Activated naive CD8-positive, alpha-beta T cell (primary cell): ENCODE measurements at regions not wholly inside any gene's neighbourhood (a gene's known extent, or its start where the extent isn't known, plus 50 kb on each side); places are given as distances from the start of the nearest gene placed in this dataset.
"Not testable (repeated sequence)": the region's sequence is repeated elsewhere in the genome, so short reads cannot be mapped to it uniquely, and the experiment has no call there.

Experiments
- H3K27ac Mint-ChIP-seq: one replicate; pipeline ENCODE4 v1.8.0; 2021; ENCODE audit warnings: mixed read lengths
- H3K27me3 Mint-ChIP-seq: one replicate; pipeline ENCODE4 v1.8.0; 2021; ENCODE audit warnings: mixed read lengths
- H3K36me3 Mint-ChIP-seq: one replicate; pipeline ENCODE4 v1.8.0; 2021; ENCODE audit warnings: mixed read lengths
- H3K4me1 Mint-ChIP-seq: one replicate; pipeline ENCODE4 v1.8.0; 2021; ENCODE audit warnings: low read depth, mixed read lengths
- H3K4me3 Mint-ChIP-seq: one replicate; pipeline ENCODE4 v1.8.0; 2021; ENCODE audit warnings: mild to moderate bottlenecking, mixed read lengths
- H3K9me3 Mint-ChIP-seq: one replicate; pipeline ENCODE4 v1.8.0; 2021; ENCODE audit warnings: low read depth, mixed read lengths

DNA sequence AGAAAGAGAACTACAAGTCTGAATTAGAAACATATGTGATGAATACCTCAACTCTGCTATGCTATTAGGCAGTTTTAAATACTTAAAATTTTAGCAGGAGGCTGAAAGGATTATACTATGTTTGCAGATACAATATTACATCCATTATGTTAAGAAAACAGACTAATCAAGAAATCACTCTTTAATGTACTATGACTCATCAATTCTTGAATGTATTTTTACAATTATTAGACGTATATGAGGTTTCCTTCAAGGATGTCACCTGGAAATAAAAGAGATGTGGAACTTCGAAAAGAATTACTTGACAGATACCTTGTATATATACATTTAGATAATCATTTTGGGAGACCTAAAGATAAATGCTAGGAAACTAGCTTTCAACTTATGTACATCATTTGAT, 835.6 kb upstream of the MIR17HG start:
- no peaks in the 10 kb centered on the region for H3K27me3 Mint-ChIP-seq
- H3K36me3 Mint-ChIP-seq: no peaks in the 10 kb centered on the region
- H3K4me1 Mint-ChIP-seq: no peaks in the 10 kb centered on the region
- peaks cover 11% of the 10 kb centered on the region for H3K9me3 Mint-ChIP-seq
- H3K27ac Mint-ChIP-seq: no peak overlapping the region
- no peak overlapping the region for H3K4me3 Mint-ChIP-seq

GRCh38 chr13:90514712-90515111, 832.8 kb upstream of the MIR17HG start:
- not testable (repeated sequence) for H3K4me1 Mint-ChIP-seq, H3K36me3 Mint-ChIP-seq, H3K9me3 Mint-ChIP-seq, H3K4me3 Mint-ChIP-seq, H3K27me3 Mint-ChIP-seq, H3K27ac Mint-ChIP-seq

GRCh38 chr13:90518417-90518816, 829.1 kb upstream of the MIR17HG start:
- H3K27ac Mint-ChIP-seq: no peak overlapping the region
- no peaks in the 10 kb centered on the region for H3K4me1 Mint-ChIP-seq
- H3K4me3 Mint-ChIP-seq: no peak overlapping the region
- peaks cover 7% of the 10 kb centered on the region for H3K9me3 Mint-ChIP-seq
- H3K27me3 Mint-ChIP-seq: no peaks in the 10 kb centered on the region
- no peaks in the 10 kb centered on the region for H3K36me3 Mint-ChIP-seq

DNA sequence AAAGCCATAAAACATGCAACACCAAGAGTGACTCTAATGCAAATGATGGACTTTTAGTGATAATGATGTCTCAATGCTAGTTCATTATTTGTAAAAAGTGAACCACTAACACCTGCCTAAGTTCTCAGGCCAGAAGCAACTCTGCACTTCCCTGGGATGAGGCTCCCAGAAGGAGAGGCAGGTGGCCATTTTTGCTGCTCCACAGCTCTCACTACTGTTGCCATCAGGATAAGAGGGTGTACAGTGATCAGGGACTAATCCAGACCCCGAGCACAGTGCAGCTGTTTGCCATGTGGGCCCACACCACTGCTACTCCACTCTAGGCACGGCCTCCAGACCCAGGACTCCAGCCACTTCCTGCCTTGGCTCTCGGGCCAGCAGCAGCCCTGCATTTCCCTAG, 828.3 kb upstream of the MIR17HG start:
- H3K27me3 Mint-ChIP-seq: no peaks in the 10 kb centered on the region
- no peak overlapping the region for H3K4me3 Mint-ChIP-seq
- H3K36me3 Mint-ChIP-seq: no peaks in the 10 kb centered on the region
- peaks cover 7% of the 10 kb centered on the region for H3K9me3 Mint-ChIP-seq
- H3K4me1 Mint-ChIP-seq: no peaks in the 10 kb centered on the region
- no peak overlapping the region for H3K27ac Mint-ChIP-seq

DNA sequence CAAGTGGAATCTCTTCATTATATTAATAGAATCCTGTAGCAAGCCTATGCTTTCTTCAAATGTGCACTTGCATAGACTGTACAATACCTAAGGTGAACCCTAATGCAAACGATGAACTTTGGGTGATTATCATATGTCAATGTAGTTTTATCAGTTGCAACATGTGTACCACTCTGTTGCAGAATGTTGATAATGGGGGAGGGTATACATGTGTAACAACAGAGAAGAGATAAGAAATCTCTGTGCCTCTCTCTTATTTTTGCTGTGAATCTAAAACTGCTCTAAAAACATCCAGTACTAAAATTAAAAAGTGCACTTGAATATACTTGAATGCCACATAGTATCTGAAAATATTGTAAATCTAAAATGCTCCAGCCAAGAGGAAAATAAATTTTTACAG, 820.8 kb upstream of the MIR17HG start:
- H3K9me3 Mint-ChIP-seq: peaks cover 7% of the 10 kb centered on the region
- no peak overlapping the region for H3K4me3 Mint-ChIP-seq
- H3K36me3 Mint-ChIP-seq: no peaks in the 10 kb centered on the region
- H3K27me3 Mint-ChIP-seq: no peaks in the 10 kb centered on the region
- no peaks in the 10 kb centered on the region for H3K4me1 Mint-ChIP-seq
- no peak overlapping the region for H3K27ac Mint-ChIP-seq

DNA sequence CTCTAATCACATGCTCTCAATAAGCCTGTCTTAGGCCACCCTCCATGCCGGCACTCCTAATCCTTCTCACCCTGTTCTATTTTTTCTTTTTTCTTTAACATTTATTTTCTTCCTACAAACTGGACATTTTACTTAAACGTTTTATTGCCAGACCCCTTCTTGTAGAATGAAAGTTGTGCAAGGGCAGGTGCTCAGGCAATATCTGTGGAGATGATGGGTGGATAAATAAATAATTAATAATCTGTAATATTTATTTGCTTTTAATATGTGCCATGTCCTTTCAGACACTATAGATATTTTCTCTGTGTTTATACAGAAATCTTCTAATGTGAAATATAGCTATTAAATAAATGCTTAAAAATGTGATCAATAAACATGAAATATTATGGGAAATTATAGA, 815.7 kb upstream of the MIR17HG start:
- H3K27ac Mint-ChIP-seq: no peak overlapping the region

GRCh38 chr13:90532861-90533492, 814.5 kb upstream of the MIR17HG start:
- H3K9me3 Mint-ChIP-seq: peaks cover 4% of the 10 kb centered on the region
- no peaks in the 10 kb centered on the region for H3K27me3 Mint-ChIP-seq
- H3K4me3 Mint-ChIP-seq: no peak overlapping the region
- H3K36me3 Mint-ChIP-seq: no peaks in the 10 kb centered on the region
- no peaks in the 10 kb centered on the region for H3K4me1 Mint-ChIP-seq
- H3K27ac Mint-ChIP-seq: no peak overlapping the region

More for the DNA sequence above, 815.7 kb upstream of the MIR17HG start:
- Mint-ChIP-seq H3K36me3 (no peaks in the 10 kb centered on the region), H3K4me1 (no peaks in the 10 kb centered on the region), H3K27me3 (no peaks in the 10 kb centered on the region), H3K4me3 (no peak overlapping the region), H3K9me3 (peaks cover 4% of the 10 kb centered on the region)

DNA sequence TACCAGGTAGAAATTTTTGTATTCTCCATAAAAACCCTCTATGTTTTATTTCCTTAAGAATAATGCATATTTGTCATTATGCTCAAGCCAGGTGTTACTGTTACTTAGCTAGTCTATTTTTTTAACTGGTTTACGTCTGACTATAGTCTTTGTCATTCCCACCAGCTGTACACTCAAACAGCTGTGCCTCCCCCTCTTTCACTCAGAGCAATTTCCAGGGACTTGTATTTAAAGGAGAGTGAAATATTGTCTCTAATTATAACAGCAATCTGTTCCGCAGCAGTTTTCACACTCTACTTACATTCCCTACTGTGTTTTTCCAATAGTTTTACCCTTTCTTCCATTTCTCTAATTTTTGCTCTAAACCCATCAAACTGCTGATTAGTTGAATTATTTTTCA, 813.6 kb upstream of the MIR17HG start:
- no peaks in the 10 kb centered on the region for H3K36me3 Mint-ChIP-seq

GRCh38 chr13:90534617-90535370, 812.7 kb upstream of the MIR17HG start:
- Mint-ChIP-seq H3K27me3 (no peaks in the 10 kb centered on the region), H3K36me3 (no peaks in the 10 kb centered on the region), H3K4me1 (no peaks in the 10 kb centered on the region), H3K9me3 (peaks cover 4% of the 10 kb centered on the region), H3K27ac (no peak overlapping the region), H3K4me3 (no peak overlapping the region)

More for the DNA sequence above, 813.6 kb upstream of the MIR17HG start:
- no peak overlapping the region for H3K27ac Mint-ChIP-seq
- peaks cover 4% of the 10 kb centered on the region for H3K9me3 Mint-ChIP-seq
- H3K4me3 Mint-ChIP-seq: no peak overlapping the region
- H3K4me1 Mint-ChIP-seq: no peaks in the 10 kb centered on the region
- H3K27me3 Mint-ChIP-seq: no peaks in the 10 kb centered on the region

DNA sequence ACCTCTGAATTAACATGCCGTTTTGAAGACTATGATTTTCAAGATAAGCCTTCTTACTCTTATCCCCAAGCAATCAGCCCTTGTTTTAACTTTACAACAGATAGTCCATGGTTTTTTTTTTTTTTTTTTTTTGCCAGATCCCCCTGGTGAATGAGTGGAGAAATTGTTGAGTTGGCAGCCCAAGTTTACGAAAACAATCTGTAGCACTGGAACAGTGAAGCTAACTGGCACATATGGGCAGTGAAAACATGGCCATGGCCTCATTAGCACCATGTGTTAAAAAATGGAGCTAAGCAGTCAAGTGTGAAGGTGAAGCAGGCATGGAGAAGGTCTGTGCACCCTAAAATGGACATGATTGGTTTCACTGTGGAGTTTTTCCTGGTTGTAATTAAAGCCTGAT, 812.1 kb upstream of the MIR17HG start:
- Mint-ChIP-seq H3K27ac (no peak overlapping the region), H3K4me3 (no peak overlapping the region), H3K9me3 (peaks cover 4% of the 10 kb centered on the region), H3K4me1 (no peaks in the 10 kb centered on the region), H3K36me3 (no peaks in the 10 kb centered on the region), H3K27me3 (no peaks in the 10 kb centered on the region)

- H3K4me1 Mint-ChIP-seq: no peaks in the 10 kb centered on the region
- no peaks in the 10 kb centered on the region for H3K36me3 Mint-ChIP-seq
- H3K9me3 Mint-ChIP-seq: peaks cover 4% of the 10 kb centered on the region
- H3K27ac Mint-ChIP-seq: no peak overlapping the region
- no peak overlapping the region for H3K4me3 Mint-ChIP-seq
- H3K27me3 Mint-ChIP-seq: no peaks in the 10 kb centered on the region
Observed at GRCh38 chr13:90538063-90538462, 809.4 kb upstream of the MIR17HG start.

GRCh38 chr13:90541346-90541745, 806.1 kb upstream of the MIR17HG start:
- H3K36me3 Mint-ChIP-seq: no peaks in the 10 kb centered on the region

DNA sequence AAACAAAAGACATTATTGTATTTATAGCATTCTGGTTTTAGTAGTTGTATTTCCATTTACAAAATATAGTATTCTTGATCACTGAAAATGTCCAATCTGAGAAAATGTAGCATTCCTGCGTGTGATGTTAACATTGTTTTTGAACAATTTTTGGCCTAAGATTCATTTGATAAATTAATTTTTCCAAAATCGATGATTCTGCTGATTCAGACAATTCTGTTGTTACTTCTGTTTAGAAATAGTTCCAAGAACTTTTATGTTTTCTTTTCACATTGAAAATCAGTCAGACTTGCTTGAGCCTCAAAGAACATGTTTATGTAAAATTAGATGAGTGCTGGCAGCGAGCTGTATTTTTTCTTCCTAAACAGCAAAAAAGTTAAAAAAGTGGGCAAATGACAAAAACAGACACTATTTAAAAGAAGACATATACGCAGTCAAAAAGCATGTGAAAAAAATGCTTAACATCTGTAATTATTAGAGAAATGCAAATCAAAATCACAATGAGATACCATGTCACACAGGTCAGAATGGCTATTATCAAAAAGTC, 804.5 kb upstream of the MIR17HG start:
- Mint-ChIP-seq H3K27me3 (no peaks in the 10 kb centered on the region), H3K27ac (no peak overlapping the region), H3K4me1 (no peaks in the 10 kb centered on the region), H3K9me3 (peaks cover 10% of the 10 kb centered on the region), H3K4me3 (no peak overlapping the region), H3K36me3 (no peaks in the 10 kb centered on the region)

More at GRCh38 chr13:90541346-90541745, 806.1 kb upstream of the MIR17HG start:
- Mint-ChIP-seq H3K27ac (no peak overlapping the region), H3K4me3 (no peak overlapping the region), H3K9me3 (peaks cover 4% of the 10 kb centered on the region), H3K27me3 (no peaks in the 10 kb centered on the region), H3K4me1 (no peaks in the 10 kb centered on the region)

DNA sequence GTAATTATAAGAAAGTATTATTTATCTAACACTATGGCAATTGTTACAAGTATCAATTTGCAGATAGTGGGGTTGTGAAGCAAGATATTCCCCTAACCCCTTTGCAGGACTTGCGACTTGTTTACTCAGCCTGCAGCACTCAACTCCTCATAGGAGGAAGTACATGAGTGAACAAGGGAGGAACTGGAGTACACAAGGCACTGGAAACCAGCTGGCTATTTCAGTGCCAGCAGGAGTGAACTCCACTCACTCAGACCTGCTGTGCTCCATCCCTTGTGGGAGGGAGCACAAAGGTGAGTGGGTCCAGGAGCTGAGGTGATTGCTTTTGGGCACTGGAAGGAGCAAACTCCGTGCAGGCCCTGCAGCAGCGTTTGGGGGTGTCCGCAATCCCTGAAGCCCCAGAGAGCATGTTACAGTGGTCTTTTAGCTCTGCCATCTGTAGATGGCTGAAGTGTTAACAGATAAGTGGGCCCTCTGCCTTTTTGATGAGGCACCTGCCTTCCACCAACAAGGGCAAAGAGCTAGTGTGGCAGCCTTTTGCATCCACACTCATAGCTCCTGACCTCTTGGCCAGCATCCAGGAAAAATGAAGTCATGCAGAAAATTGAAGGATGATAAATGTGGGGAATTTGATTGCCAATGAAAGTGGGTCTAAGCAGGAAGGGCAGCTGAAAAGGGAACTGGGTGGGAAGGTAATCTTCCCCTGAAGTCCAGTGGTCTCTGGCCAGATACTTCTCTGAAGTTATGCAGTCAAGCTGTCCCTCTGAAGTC, 802.2 kb upstream of the MIR17HG start:
- no peak overlapping the region for H3K27ac Mint-ChIP-seq
- H3K4me1 Mint-ChIP-seq: no peaks in the 10 kb centered on the region
- H3K27me3 Mint-ChIP-seq: no peaks in the 10 kb centered on the region
- peaks cover 10% of the 10 kb centered on the region for H3K9me3 Mint-ChIP-seq
- H3K4me3 Mint-ChIP-seq: no peak overlapping the region
- H3K36me3 Mint-ChIP-seq: no peaks in the 10 kb centered on the region

DNA sequence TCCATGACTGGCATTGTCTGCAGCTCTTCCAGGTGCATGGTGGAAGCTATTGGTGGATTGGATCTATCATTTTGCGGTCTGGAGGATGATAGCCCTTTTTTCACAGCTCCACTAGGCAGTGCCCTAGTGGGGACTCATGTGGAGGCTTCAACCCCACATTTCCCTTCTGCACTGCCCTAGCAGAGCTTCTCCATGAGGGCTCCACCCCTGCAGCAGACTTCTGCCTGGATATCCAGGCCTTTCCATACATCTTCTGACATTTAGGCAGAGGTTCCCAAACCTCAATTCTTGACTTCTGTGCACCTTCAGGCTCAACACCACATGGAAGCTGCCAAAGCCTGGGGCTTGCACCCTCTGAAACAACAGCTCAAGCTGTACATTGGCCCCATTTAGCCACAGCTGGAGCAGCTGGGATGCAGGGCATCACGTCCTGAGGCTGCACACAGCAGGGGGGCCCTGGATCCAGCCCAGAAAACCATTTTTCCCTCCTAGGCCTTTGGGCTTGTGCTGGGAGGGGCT, 800.2 kb upstream of the MIR17HG start:
- Mint-ChIP-seq H3K27me3 (no peaks in the 10 kb centered on the region), H3K36me3 (no peaks in the 10 kb centered on the region), H3K4me1 (no peaks in the 10 kb centered on the region), H3K9me3 (peaks cover 10% of the 10 kb centered on the region), H3K4me3 (no peak overlapping the region), H3K27ac (no peak overlapping the region)
